ENCODE measurements at regions not wholly inside any gene's neighbourhood (a gene's known extent, or its start where the extent isn't known, plus 50 kb on each side); places are given as distances from the start of the nearest gene placed in this dataset.

GRCh38 chr7:18341756-18342155 lies 153.8 kb upstream of the HDAC9 start:
- Histone ChIP-seq H3K4me1 (ENCODE audit: insufficient read depth) (no peaks in the 10 kb centered on the region), H3K27ac (no peak overlapping the region), H3K4me3 (no peak overlapping the region), H3K9me3 (no peaks in the 10 kb centered on the region), H3K36me3 (no peaks in the 10 kb centered on the region), H3K27me3 (no peaks in the 10 kb centered on the region)
- 89 to 91% (median 90%) methylated on average over 2 of the region's 2 CpGs for WGBS, 3 donors
- no peak for DNase-seq
- TF ChIP-seq POLR2A (IDR thresholded peaks at IDR 0.05) (no peak), CTCF (IDR thresholded peaks at IDR 0.05) (no peak), EP300 (IDR thresholded peaks at IDR 0.05) (no peak)
- intact Hi-C loops (cut with DNase I), result no loop called here

GRCh38 chr7:18343047-18343446 lies 152.5 kb upstream of the HDAC9 start:
- no peak overlapping the region for H3K27ac ChIP-seq
- H3K4me3 ChIP-seq, result no peak overlapping the region
- intact Hi-C loops (cut with DNase I), result no loop called here
- H3K27me3 ChIP-seq, result no peaks in the 10 kb centered on the region
- no peak for DNase-seq
- WGBS, 3 donors, result 73 to 85% (median 82%) methylated on average over 2 of the region's 2 CpGs
- H3K9me3 ChIP-seq, result no peaks in the 10 kb centered on the region
- no peaks in the 10 kb centered on the region for H3K36me3 ChIP-seq
- TF ChIP-seq POLR2A (IDR thresholded peaks at IDR 0.05), result no peak
- TF ChIP-seq EP300 (IDR thresholded peaks at IDR 0.05), result no peak
- no peak for TF ChIP-seq CTCF (IDR thresholded peaks at IDR 0.05)
- no peaks in the 10 kb centered on the region for H3K4me1 ChIP-seq (ENCODE audit: insufficient read depth)

GRCh38 chr7:18344536-18344935 lies 151.0 kb upstream of the HDAC9 start:
- TF ChIP-seq CTCF (IDR thresholded peaks at IDR 0.05) (no peak), POLR2A (IDR thresholded peaks at IDR 0.05) (no peak)

GRCh38 chr7:18345641-18346234 lies 149.8 kb upstream of the HDAC9 start:
- peak in 1 of 5 donors; percentile 17 for DNase-seq
- Histone ChIP-seq H3K27me3 (no peaks in the 10 kb centered on the region), H3K36me3 (no peaks in the 10 kb centered on the region), H3K9me3 (no peaks in the 10 kb centered on the region), H3K4me3 (no peak overlapping the region), H3K27ac (no peak overlapping the region), H3K4me1 (ENCODE audit: insufficient read depth) (no peaks in the 10 kb centered on the region)
- 14 to 16% (median 15%) methylated on average over 3 of the region's 3 CpGs for WGBS, 3 donors
- peak in 2 of 3 donors; percentile 22 to 34 for TF ChIP-seq CTCF (IDR thresholded peaks at IDR 0.05)
- TF ChIP-seq EP300 (IDR thresholded peaks at IDR 0.05), result no peak
- intact Hi-C loops (cut with DNase I), result no loop called here

More at GRCh38 chr7:18344536-18344935, 151.0 kb upstream of the HDAC9 start:
- no peak for DNase-seq
- Histone ChIP-seq H3K27ac (no peak overlapping the region), H3K36me3 (no peaks in the 10 kb centered on the region), H3K4me1 (ENCODE audit: insufficient read depth) (no peaks in the 10 kb centered on the region), H3K27me3 (no peaks in the 10 kb centered on the region), H3K4me3 (no peak overlapping the region), H3K9me3 (no peaks in the 10 kb centered on the region)
- intact Hi-C loops (cut with DNase I), result no loop called here
